ENCODE measurements at regions not wholly inside any gene's neighbourhood (a gene's known extent, or its start where the extent isn't known, plus 50 kb on each side); places are given as distances from the start of the nearest gene placed in this dataset.
"Not testable (repeated sequence)": the region's sequence is repeated elsewhere in the genome, so short reads cannot be mapped to it uniquely, and the experiment has no call there.

GRCh38 chr11:92098172-92098571 is 126.4 kb upstream of the FAT3 start:
- H3K9me3 Mint-ChIP-seq = peaks cover 8% of the 10 kb centered on the region
- no peaks in the 10 kb centered on the region for H3K27me3 Mint-ChIP-seq (ENCODE audit: low read depth, poor library complexity)
- no peak for TF ChIP-seq CTCF (IDR thresholded peaks at IDR 0.05)
- no peaks in the 10 kb centered on the region for H3K4me1 Mint-ChIP-seq
- no peak overlapping the region for H3K27ac Mint-ChIP-seq
- DNase-seq = no peak
- no peaks in the 10 kb centered on the region for H3K36me3 Mint-ChIP-seq (ENCODE audit: low read depth)
- no peak overlapping the region for H3K4me3 Mint-ChIP-seq

GRCh38 chr11:92087725-92088537 is 136.7 kb upstream of the FAT3 start:
- TF ChIP-seq CTCF (IDR thresholded peaks at IDR 0.05) = no peak
- DNase-seq = no peak
- H3K27ac Mint-ChIP-seq = no peak overlapping the region
- H3K36me3 Mint-ChIP-seq (ENCODE audit: low read depth) = no peaks in the 10 kb centered on the region
- H3K4me1 Mint-ChIP-seq = no peaks in the 10 kb centered on the region
- H3K27me3 Mint-ChIP-seq (ENCODE audit: low read depth, poor library complexity) = peaks cover 2% of the 10 kb centered on the region
- no peak overlapping the region for H3K4me3 Mint-ChIP-seq
- H3K9me3 Mint-ChIP-seq = peaks cover 5% of the 10 kb centered on the region

- peaks cover 5% of the 10 kb centered on the region for H3K36me3 Mint-ChIP-seq (ENCODE audit: low read depth)
- TF ChIP-seq CTCF (IDR thresholded peaks at IDR 0.05) = no peak
- peaks cover 6% of the 10 kb centered on the region for H3K27me3 Mint-ChIP-seq (ENCODE audit: low read depth, poor library complexity)
- H3K27ac Mint-ChIP-seq = no peak overlapping the region
- DNase-seq = no peak
- H3K4me1 Mint-ChIP-seq = no peaks in the 10 kb centered on the region
- H3K9me3 Mint-ChIP-seq = peaks cover 15% of the 10 kb centered on the region
- no peak overlapping the region for H3K4me3 Mint-ChIP-seq
These were observed 141.5 kb upstream of the FAT3 start for GRCh38 chr11:92083123-92083522.

GRCh38 chr11:92082652-92083051 is 142.0 kb upstream of the FAT3 start:
- Mint-ChIP-seq H3K9me3 (peaks cover 15% of the 10 kb centered on the region), H3K27me3 (ENCODE audit: low read depth, poor library complexity) (peaks cover 6% of the 10 kb centered on the region), H3K27ac (no peak overlapping the region), H3K4me1 (no peaks in the 10 kb centered on the region), H3K4me3 (no peak overlapping the region), H3K36me3 (ENCODE audit: low read depth) (peaks cover 5% of the 10 kb centered on the region)
- no peak for TF ChIP-seq CTCF (IDR thresholded peaks at IDR 0.05)
- no peak for DNase-seq

GRCh38 chr11:92074498-92074897 is 150.1 kb upstream of the FAT3 start:
- H3K4me1 Mint-ChIP-seq; H3K4me3 Mint-ChIP-seq; H3K27me3 Mint-ChIP-seq (ENCODE audit: low read depth, poor library complexity): not testable (repeated sequence)

GRCh38 chr11:92071660-92072059 is 153.0 kb upstream of the FAT3 start:
- H3K4me3 Mint-ChIP-seq = no peak overlapping the region
- peaks cover 52% of the 10 kb centered on the region for H3K9me3 Mint-ChIP-seq
- H3K27me3 Mint-ChIP-seq (ENCODE audit: low read depth, poor library complexity) = peaks cover 3% of the 10 kb centered on the region
- TF ChIP-seq CTCF (IDR thresholded peaks at IDR 0.05) = no peak
- H3K4me1 Mint-ChIP-seq = peaks cover 5% of the 10 kb centered on the region
- no peak for DNase-seq
- peaks cover 8% of the 10 kb centered on the region for H3K36me3 Mint-ChIP-seq (ENCODE audit: low read depth)
- H3K27ac Mint-ChIP-seq = no peak overlapping the region

More at GRCh38 chr11:92074498-92074897, 150.1 kb upstream of the FAT3 start:
- peaks cover 59% of the 10 kb centered on the region for H3K9me3 Mint-ChIP-seq
- H3K36me3 Mint-ChIP-seq (ENCODE audit: low read depth); DNase-seq; H3K27ac Mint-ChIP-seq: not testable (repeated sequence)

Data from nephron progenitor cell (in vitro differentiated cells).